CD4-positive, alpha-beta T cell treated with Interleukin-1 beta for 1 hour (primary cell): ENCODE measurements at regions not wholly inside any gene's neighbourhood (a gene's known extent, or its start where the extent isn't known, plus 50 kb on each side); places are given as distances from the start of the nearest gene placed in this dataset.
"Not testable (repeated sequence)": the region's sequence is repeated elsewhere in the genome, so short reads cannot be mapped to it uniquely, and the experiment has no call there.

Experiments used
- DNase-seq, 2 donors: peaks; one replicate each; pipeline ENCODE4 v3.0.0-alpha.2; 2020 to 2022

- no peak for DNase-seq
Observed at GRCh38 chr1:45258059-45258650, 51.8 kb upstream of the ZSWIM5 start.

- DNase-seq: no peak
Observed at GRCh38 chr1:45259053-45259452, 52.6 kb upstream of the ZSWIM5 start.

- no peak for DNase-seq
Observed at GRCh38 chr1:45260244-45260643, 53.8 kb upstream of the ZSWIM5 start.

- DNase-seq: no peak
Observed at GRCh38 chr1:45263132-45263531, 56.7 kb upstream of the ZSWIM5 start.

GRCh38 chr1:45265244-45265643, 58.8 kb upstream of the ZSWIM5 start:
- no peak for DNase-seq

GRCh38 chr1:45266151-45266801, 59.9 kb upstream of the ZSWIM5 start:
- DNase-seq: no peak

- not testable (repeated sequence) for DNase-seq
Observed at GRCh38 chr1:45268310-45268709, 58.4 kb upstream of the HPDL start.

DNA sequence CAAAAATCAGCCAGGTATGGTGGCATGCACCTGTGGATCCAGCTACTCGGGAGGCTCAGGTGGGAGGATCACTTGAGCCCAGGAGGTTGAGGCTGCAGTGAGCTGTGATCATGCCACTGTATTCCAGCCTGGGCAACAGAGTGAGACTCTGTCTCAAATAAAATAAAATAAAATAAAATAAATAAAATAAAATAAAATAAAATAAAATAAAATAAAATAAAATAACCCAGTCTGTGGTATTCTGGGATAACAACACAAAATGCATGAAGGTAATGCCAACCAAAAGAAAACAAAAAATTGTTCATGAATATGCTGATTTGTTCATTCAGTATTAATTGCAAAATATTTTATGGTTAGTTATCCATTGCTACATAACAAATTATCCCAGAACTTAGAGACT, 54.4 kb upstream of the HPDL start:
- DNase-seq: not testable (repeated sequence)

DNA sequence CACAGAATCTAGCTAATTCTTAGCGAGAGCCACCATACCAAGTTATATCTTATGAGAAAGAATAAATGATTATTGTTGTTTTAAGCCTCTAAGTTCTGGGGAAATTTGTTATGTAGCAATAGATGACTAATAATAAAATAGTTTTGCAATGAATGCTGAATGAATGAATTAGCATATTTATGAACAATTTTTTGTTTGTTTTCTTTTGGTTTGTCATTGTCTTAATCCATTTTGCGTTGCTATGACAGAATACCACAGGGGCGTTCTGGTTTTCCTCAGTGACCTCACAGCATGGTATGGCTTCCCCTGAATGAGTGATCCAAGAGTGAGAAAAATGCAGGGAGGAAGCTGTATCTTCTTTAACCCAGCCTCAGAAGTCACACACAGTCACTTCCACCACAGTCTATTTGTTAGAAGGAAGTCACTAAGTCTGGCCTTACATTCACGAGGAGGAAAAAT, 53.8 kb upstream of the HPDL start:
- peak in 1 of 2 donors; percentile 39 for DNase-seq

- no peak for DNase-seq
Observed at GRCh38 chr1:45275054-45275453, 51.6 kb upstream of the HPDL start.
